ENCODE measurements at regions not wholly inside any gene's neighbourhood (a gene's known extent, or its start where the extent isn't known, plus 50 kb on each side); places are given as distances from the start of the nearest gene placed in this dataset.
"Not testable (repeated sequence)": the region's sequence is repeated elsewhere in the genome, so short reads cannot be mapped to it uniquely, and the experiment has no call there.

DNA sequence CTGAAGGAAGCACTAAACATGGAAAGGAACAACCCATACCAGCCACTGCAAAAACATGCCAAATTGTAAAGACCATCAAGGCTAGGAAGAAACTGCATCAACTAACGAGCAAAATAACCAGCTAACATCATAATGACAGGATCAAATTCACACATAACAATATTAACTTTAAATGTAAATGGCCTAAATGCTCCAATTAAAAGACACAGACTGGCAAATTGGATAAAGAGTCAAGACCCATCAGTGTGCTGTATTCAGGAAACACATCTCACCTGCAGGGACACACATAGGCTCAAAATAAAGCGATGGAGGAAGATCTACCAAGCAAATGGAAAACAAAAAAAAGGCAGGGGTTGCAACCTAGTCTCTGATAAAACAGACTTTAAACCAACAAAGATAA lies 113.5 kb upstream of the DLG1 start:
- TF ChIP-seq, protein P1, sequence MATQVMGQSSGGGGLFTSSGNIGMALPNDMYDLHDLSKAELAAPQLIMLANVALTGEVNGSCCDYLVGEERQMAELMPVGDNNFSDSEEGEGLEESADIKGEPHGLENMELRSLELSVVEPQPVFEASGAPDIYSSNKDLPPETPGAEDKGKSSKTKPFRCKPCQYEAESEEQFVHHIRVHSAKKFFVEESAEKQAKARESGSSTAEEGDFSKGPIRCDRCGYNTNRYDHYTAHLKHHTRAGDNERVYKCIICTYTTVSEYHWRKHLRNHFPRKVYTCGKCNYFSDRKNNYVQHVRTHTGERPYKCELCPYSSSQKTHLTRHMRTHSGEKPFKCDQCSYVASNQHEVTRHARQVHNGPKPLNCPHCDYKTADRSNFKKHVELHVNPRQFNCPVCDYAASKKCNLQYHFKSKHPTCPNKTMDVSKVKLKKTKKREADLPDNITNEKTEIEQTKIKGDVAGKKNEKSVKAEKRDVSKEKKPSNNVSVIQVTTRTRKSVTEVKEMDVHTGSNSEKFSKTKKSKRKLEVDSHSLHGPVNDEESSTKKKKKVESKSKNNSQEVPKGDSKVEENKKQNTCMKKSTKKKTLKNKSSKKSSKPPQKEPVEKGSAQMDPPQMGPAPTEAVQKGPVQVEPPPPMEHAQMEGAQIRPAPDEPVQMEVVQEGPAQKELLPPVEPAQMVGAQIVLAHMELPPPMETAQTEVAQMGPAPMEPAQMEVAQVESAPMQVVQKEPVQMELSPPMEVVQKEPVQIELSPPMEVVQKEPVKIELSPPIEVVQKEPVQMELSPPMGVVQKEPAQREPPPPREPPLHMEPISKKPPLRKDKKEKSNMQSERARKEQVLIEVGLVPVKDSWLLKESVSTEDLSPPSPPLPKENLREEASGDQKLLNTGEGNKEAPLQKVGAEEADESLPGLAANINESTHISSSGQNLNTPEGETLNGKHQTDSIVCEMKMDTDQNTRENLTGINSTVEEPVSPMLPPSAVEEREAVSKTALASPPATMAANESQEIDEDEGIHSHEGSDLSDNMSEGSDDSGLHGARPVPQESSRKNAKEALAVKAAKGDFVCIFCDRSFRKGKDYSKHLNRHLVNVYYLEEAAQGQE (IDR thresholded peaks at IDR 0.05; ENCODE audit: insufficient read depth in 1 of 2, low read depth in 2 of 2, low read length in 1 of 2), result not testable (repeated sequence)
- not testable (repeated sequence) for TF ChIP-seq POLR2AphosphoS5 (IDR thresholded peaks at IDR 0.05; ENCODE audit: low read depth, low read length); CTCF (IDR thresholded peaks at IDR 0.05)

Data from Panc1 (cell line).